ENCODE measurements at regions not wholly inside any gene's neighbourhood (a gene's known extent, or its start where the extent isn't known, plus 50 kb on each side); places are given as distances from the start of the nearest gene placed in this dataset.

- no peak overlapping the region for H3K4me3 Mint-ChIP-seq
- Histone ChIP-seq H3K27me3 (ENCODE audit: control insufficient read depth in 2 of 2, insufficient read depth in 2 of 2, low read length in 2 of 2) (no peaks in the 10 kb centered on the region), H3K4me1 (ENCODE audit: control insufficient read depth in 2 of 2, insufficient read depth in 2 of 2, low read length in 2 of 2) (no peaks in the 10 kb centered on the region), H3K27ac (ENCODE audit: low read depth, low read length) (no peak overlapping the region), H3K36me3 (ENCODE audit: control insufficient read depth in 2 of 3, insufficient read depth in 3 of 3, low read length in 3 of 3) (no peaks in the 10 kb centered on the region), H3K9me3 (ENCODE audit: control insufficient read depth in 2 of 3, low read length in 3 of 3) (no peaks in the 10 kb centered on the region), H3K4me3 (ENCODE audit: low read length) (no peak overlapping the region)
- intact Hi-C loops (cut with micrococcal nuclease), result no loop called here
- DNase-seq, result no peak
- no peak for ATAC-seq
- peaks cover 0 to 7% (median 0%) of the 10 kb centered on the region in 5 donors for H3K36me3 Mint-ChIP-seq
- H3K27me3 Mint-ChIP-seq, result peaks cover 0 to 9% (median 7%) of the 10 kb centered on the region in 5 donors
- CTCF ChIA-PET, result no interaction called here
- POLR2A ChIA-PET, result no interaction called here
- peaks cover 0 to 10% (median under 1%) of the 10 kb centered on the region in 11 donors for H3K9me3 Mint-ChIP-seq
- H3K27ac Mint-ChIP-seq, result no peak overlapping the region
- H3K4me1 Mint-ChIP-seq, result no peaks in the 10 kb centered on the region
Observed at GRCh38 chr1:232153652-232154051, 476.3 kb downstream of the SIPA1L2 start.

DNA sequence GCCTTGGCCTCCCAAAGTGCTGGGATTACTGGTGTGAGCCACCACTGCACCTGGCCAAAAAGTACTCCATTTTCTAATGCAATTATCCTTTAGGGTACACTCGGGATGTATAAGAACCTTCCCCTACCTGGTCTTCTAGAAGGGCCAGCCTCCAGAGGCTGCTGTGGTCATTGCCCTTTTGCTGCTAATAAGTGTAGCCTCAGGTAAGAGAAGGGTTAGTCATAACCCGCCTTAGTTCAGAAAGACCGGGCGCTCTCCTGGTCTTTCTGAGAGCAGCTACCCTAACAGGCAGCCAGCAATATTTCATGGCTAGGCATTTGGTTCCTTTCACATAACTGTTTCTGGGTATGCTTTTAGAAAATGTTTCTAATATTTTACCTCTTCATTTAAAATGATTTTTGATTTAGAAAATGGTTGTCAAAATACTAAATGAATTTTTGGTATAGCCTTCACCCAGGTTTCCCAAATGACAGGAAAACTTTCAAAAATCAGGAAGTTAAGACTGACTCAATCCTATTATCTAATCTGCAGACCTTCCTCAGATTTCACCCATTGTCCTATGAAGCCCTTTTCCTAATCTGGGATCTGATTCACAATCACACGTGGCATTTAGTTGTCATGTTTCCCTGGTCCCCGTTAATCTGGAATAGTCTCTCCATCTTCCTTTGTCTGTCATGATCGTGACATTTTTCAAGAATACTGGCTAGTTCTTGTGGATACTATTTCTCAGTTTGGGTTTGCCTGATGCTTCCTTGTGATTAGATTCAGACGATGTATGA is 479.0 kb downstream of the SIPA1L2 start:
- CTCF ChIA-PET, result no interaction called here
- no peaks in the 10 kb centered on the region for H3K9me3 ChIP-seq (ENCODE audit: control insufficient read depth in 2 of 3, low read length in 3 of 3)
- POLR2A ChIA-PET, result no interaction called here

DNA sequence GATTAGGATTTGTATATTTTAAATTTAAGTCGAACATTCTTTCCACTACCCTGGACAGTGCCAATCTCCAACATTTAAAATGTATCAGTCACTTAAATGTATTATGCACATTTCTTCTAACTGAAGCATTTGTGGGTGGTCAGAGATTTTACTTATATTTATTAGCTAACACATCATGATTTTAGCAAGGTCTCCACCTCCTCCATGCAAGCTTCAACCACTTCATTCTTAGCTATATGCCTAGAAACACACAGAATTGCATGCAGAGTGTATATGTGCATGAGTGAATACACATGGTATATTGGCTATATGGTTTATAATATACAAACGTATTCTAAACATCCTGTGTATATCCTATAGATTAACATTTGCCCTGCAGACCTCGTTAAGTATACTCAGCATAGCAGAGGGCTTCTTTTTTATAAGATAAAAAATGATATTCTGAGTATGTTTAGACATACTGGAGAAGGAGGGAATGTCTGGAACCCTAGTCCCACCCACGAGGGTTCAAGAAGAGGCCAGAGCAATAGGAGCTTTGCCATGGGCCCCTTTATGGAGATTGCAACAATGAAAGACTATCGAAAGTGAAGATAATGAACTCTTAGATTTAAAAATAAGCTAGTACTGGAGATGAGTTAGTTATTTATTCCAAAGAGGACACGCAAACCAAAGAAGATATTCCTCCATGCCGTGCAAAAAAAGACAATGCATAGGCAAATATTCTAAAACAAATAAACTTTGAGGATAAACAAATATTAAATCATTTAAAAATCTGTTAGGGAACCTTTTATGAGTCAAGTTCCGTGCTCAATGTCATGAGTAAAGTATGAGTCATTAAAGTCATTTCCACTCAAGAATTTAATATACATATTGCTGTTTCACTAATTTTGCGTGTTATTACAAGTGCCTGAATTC is 480.4 kb downstream of the SIPA1L2 start:
- ChIA-PET CTCF (no interaction called here), POLR2A (no interaction called here)
- ATAC-seq, result no peak
- H3K27ac Mint-ChIP-seq, result no peak overlapping the region
- Histone ChIP-seq H3K4me3 (ENCODE audit: low read length) (no peak overlapping the region), H3K36me3 (ENCODE audit: control insufficient read depth in 2 of 3, insufficient read depth in 3 of 3, low read length in 3 of 3) (no peaks in the 10 kb centered on the region), H3K27ac (ENCODE audit: low read depth, low read length) (no peak overlapping the region), H3K9me3 (ENCODE audit: control insufficient read depth in 2 of 3, low read length in 3 of 3) (no peaks in the 10 kb centered on the region), H3K4me1 (ENCODE audit: control insufficient read depth in 2 of 2, insufficient read depth in 2 of 2, low read length in 2 of 2) (no peaks in the 10 kb centered on the region), H3K27me3 (ENCODE audit: control insufficient read depth in 2 of 2, insufficient read depth in 2 of 2, low read length in 2 of 2) (no peaks in the 10 kb centered on the region)
- no peaks in the 10 kb centered on the region for H3K4me1 Mint-ChIP-seq
- H3K27me3 Mint-ChIP-seq, result peaks cover 0 to 13% (median 9%) of the 10 kb centered on the region in 5 donors
- no peaks in the 10 kb centered on the region for H3K9me3 Mint-ChIP-seq
- no peak overlapping the region for H3K4me3 Mint-ChIP-seq
- intact Hi-C loops (cut with micrococcal nuclease), result no loop called here
- no peaks in the 10 kb centered on the region for H3K36me3 Mint-ChIP-seq
- DNase-seq, result no peak

More for the DNA sequence above, 479.0 kb downstream of the SIPA1L2 start:
- Mint-ChIP-seq H3K27ac (no peak overlapping the region), H3K27me3 (peaks cover 0 to 13% (median 9%) of the 10 kb centered on the region in 5 donors), H3K36me3 (peaks cover 0 to 5% (median 0%) of the 10 kb centered on the region in 5 donors), H3K4me1 (no peaks in the 10 kb centered on the region), H3K4me3 (no peak overlapping the region), H3K9me3 (peaks cover 0 to 6% (median 0%) of the 10 kb centered on the region in 11 donors)
- no peak overlapping the region for H3K4me3 ChIP-seq (ENCODE audit: low read length)
- ATAC-seq (no peak), DNase-seq (no peak)
- H3K27ac ChIP-seq (ENCODE audit: low read depth, low read length), result no peak overlapping the region
- no peaks in the 10 kb centered on the region for H3K27me3 ChIP-seq (ENCODE audit: control insufficient read depth in 2 of 2, insufficient read depth in 2 of 2, low read length in 2 of 2)
- H3K36me3 ChIP-seq (ENCODE audit: control insufficient read depth in 2 of 3, insufficient read depth in 3 of 3, low read length in 3 of 3), result no peaks in the 10 kb centered on the region
- no peaks in the 10 kb centered on the region for H3K4me1 ChIP-seq (ENCODE audit: control insufficient read depth in 2 of 2, insufficient read depth in 2 of 2, low read length in 2 of 2)
- intact Hi-C loops (cut with micrococcal nuclease), result no loop called here

DNA sequence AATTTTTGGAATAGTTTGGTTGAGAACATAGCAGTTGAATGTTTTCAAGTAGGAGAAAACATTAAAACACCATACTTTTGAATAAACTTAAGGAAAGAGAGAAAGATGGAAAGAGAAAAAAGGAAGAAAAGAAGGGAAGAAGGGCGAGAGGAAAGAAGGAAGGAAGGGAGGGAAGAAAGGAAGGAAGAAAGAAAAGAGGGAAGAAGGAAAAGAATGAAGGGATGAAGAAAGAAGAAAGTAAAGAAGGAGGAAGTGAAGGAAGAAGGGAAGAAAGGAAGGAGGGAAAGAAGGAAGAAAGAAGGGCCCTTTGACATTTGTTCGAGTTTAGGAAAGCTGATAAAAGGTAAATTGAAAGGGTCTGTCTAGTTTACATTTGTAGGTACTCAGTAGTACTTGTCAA is 482.7 kb downstream of the SIPA1L2 start:
- POLR2A ChIA-PET, result no interaction called here
- no peak for ATAC-seq
- H3K9me3 Mint-ChIP-seq, result peaks cover 0 to 2% (median 0%) of the 10 kb centered on the region in 11 donors
- H3K4me1 ChIP-seq (ENCODE audit: control insufficient read depth in 2 of 2, insufficient read depth in 2 of 2, low read length in 2 of 2), result no peaks in the 10 kb centered on the region
- H3K27ac Mint-ChIP-seq, result no peak overlapping the region
- H3K36me3 ChIP-seq (ENCODE audit: control insufficient read depth in 2 of 3, insufficient read depth in 3 of 3, low read length in 3 of 3), result no peaks in the 10 kb centered on the region
- no peaks in the 10 kb centered on the region for H3K27me3 ChIP-seq (ENCODE audit: control insufficient read depth in 2 of 2, insufficient read depth in 2 of 2, low read length in 2 of 2)
- CTCF ChIA-PET, result no interaction called here
- no peaks in the 10 kb centered on the region for H3K36me3 Mint-ChIP-seq
- H3K9me3 ChIP-seq (ENCODE audit: control insufficient read depth in 2 of 3, low read length in 3 of 3), result no peaks in the 10 kb centered on the region
- intact Hi-C loops (cut with micrococcal nuclease), result no loop called here
- H3K4me3 Mint-ChIP-seq, result no peak overlapping the region
- DNase-seq, result no peak
- peaks cover 0 to 13% (median 5%) of the 10 kb centered on the region in 5 donors for H3K27me3 Mint-ChIP-seq
- no peak overlapping the region for H3K27ac ChIP-seq (ENCODE audit: low read depth, low read length)
- H3K4me1 Mint-ChIP-seq, result no peaks in the 10 kb centered on the region
- H3K4me3 ChIP-seq (ENCODE audit: low read length), result no peak overlapping the region

- no peak for ATAC-seq
- no peak overlapping the region for H3K27ac ChIP-seq (ENCODE audit: low read depth, low read length)
- no peak for DNase-seq
- intact Hi-C loops (cut with micrococcal nuclease), result no loop called here
- CTCF ChIA-PET, result no interaction called here
- no peaks in the 10 kb centered on the region for H3K4me1 Mint-ChIP-seq
- H3K4me3 Mint-ChIP-seq, result no peak overlapping the region
- no peak overlapping the region for H3K27ac Mint-ChIP-seq
- H3K9me3 Mint-ChIP-seq, result peaks cover 0 to 2% (median 0%) of the 10 kb centered on the region in 11 donors
- no peak overlapping the region for H3K4me3 ChIP-seq (ENCODE audit: low read length)
- H3K36me3 Mint-ChIP-seq, result no peaks in the 10 kb centered on the region
- POLR2A ChIA-PET, result no interaction called here
- H3K36me3 ChIP-seq (ENCODE audit: control insufficient read depth in 2 of 3, insufficient read depth in 3 of 3, low read length in 3 of 3), result no peaks in the 10 kb centered on the region
- H3K4me1 ChIP-seq (ENCODE audit: control insufficient read depth in 2 of 2, insufficient read depth in 2 of 2, low read length in 2 of 2), result no peaks in the 10 kb centered on the region
- no peaks in the 10 kb centered on the region for H3K27me3 ChIP-seq (ENCODE audit: control insufficient read depth in 2 of 2, insufficient read depth in 2 of 2, low read length in 2 of 2)
- no peaks in the 10 kb centered on the region for H3K9me3 ChIP-seq (ENCODE audit: control insufficient read depth in 2 of 3, low read length in 3 of 3)
- H3K27me3 Mint-ChIP-seq, result peaks cover 0 to 11% (median 5%) of the 10 kb centered on the region in 5 donors
Observed at GRCh38 chr1:232146514-232146913, 483.4 kb downstream of the SIPA1L2 start.

DNA sequence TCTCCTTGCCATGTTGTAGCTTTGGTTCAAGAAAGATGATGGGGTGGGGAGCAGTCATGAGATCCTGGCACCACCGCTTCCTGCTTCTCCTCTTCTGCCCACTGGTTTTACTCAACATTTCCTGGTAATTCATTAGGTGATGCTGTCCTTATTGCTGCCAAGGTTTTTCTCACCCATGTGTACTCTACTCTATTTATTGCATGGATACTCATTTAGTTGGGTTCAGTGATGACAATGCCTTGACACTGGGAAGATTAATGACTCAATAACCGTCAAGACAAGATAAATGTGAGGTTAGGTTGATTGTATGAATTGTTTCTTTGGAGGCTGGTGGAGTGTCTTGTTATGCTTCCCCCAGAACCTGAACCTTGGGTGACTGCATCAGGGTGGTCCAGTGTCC is 484.2 kb downstream of the SIPA1L2 start:
- Mint-ChIP-seq H3K27ac (no peak overlapping the region), H3K4me3 (no peak overlapping the region), H3K27me3 (peaks cover 0 to 8% (median 5%) of the 10 kb centered on the region in 5 donors), H3K36me3 (peaks cover 0 to 3% (median 0%) of the 10 kb centered on the region in 5 donors), H3K9me3 (peaks cover 0 to 3% (median 0%) of the 10 kb centered on the region in 11 donors), H3K4me1 (no peaks in the 10 kb centered on the region)
- Histone ChIP-seq H3K4me1 (ENCODE audit: control insufficient read depth in 2 of 2, insufficient read depth in 2 of 2, low read length in 2 of 2) (no peaks in the 10 kb centered on the region), H3K27ac (ENCODE audit: low read depth, low read length) (no peak overlapping the region), H3K27me3 (ENCODE audit: control insufficient read depth in 2 of 2, insufficient read depth in 2 of 2, low read length in 2 of 2) (no peaks in the 10 kb centered on the region), H3K36me3 (ENCODE audit: control insufficient read depth in 2 of 3, insufficient read depth in 3 of 3, low read length in 3 of 3) (no peaks in the 10 kb centered on the region), H3K4me3 (ENCODE audit: low read length) (no peak overlapping the region), H3K9me3 (ENCODE audit: control insufficient read depth in 2 of 3, low read length in 3 of 3) (no peaks in the 10 kb centered on the region)
- no peak for DNase-seq
- CTCF ChIA-PET, result no interaction called here
- no peak for ATAC-seq
- intact Hi-C loops (cut with micrococcal nuclease), result no loop called here
- POLR2A ChIA-PET, result no interaction called here

Data from naive thymus-derived CD4-positive, alpha-beta T cell (primary cell).